Endothelial cell of umbilical vein (primary cell): ENCODE measurements at regions not wholly inside any gene's neighbourhood (a gene's known extent, or its start where the extent isn't known, plus 50 kb on each side); places are given as distances from the start of the nearest gene placed in this dataset.

Source experiments
- BruUV-seq: library from RNA; stranded (reverse); fragments of 400-500 nt; replicated peaks from 2 replicates; lab custom pipeline; 2021; lab: Mats Ljungman, UMichigan
- CTCF ChIA-PET: fragments of 300-600, 350-600 bp; sonication (Branson Sonifier 250); formaldehyde crosslinking; loops from one replicate; lab custom pipeline; 2021; ENCODE audit warnings: antibody characterized with exemption, inconsistent platforms; lab: Charles Lee
- POLR2A ChIA-PET: fragments of 300-600, 350-600 bp; sonication (Branson Sonifier 250); formaldehyde crosslinking; loops from one replicate; lab custom pipeline; 2021; ENCODE audit warnings: antibody characterized with exemption, inconsistent platforms; lab: Charles Lee
- DNase-seq: peaks from one replicate; pipeline ENCODE4 v3.0.0-alpha.2; 2011; ENCODE audit warnings: low read depth, low spot score
- FAIRE-seq: peaks from 2 replicates; lab custom pipeline; 2011; peaks lifted over from hg19 to GRCh38; lab: Jason Lieb, UNC
- H2AFZ ChIP-seq: 2 replicates; pipeline ENCODE4 v1.6.0; 2012; ENCODE audit warnings: low read depth, low read length, control low read depth, inconsistent platforms
- H3K27ac ChIP-seq: 2 replicates; pipeline ENCODE4 v1.5.1; 2011; ENCODE audit warnings: low read depth, mild to moderate bottlenecking, control low read depth, low read length, moderate library complexity; ENCODE audit not compliant: insufficient read depth
- H3K27me3 ChIP-seq, 2 experiments: 2 replicates each; pipeline versions ENCODE4 v1.6.0 to v1.6.1; 2011; ENCODE audit warnings: low read length in 2 of 2, mixed read lengths in 1 of 2; ENCODE audit not compliant: control insufficient read depth in 2 of 2, insufficient read depth in 2 of 2
- H3K36me3 ChIP-seq, 2 experiments: 2 replicates in 1 of 2; 3 replicates in 1 of 2; pipeline ENCODE4 v1.5.1; 2011; ENCODE audit warnings: low read length in 2 of 2, mild to moderate bottlenecking in 1 of 2, moderate library complexity in 1 of 2; ENCODE audit not compliant: control insufficient read depth in 2 of 2, insufficient read depth in 2 of 2; ENCODE audit errors: extremely low read depth in 1 of 2
- H3K4me1 ChIP-seq: 3 replicates; pipeline ENCODE4 v1.5.1; 2011; ENCODE audit warnings: mild to moderate bottlenecking, low read length; ENCODE audit not compliant: control insufficient read depth, insufficient read depth; ENCODE audit errors: extremely low read depth
- H3K4me2 ChIP-seq: 2 replicates; pipeline ENCODE4 v1.6.1; 2011; ENCODE audit warnings: low read length, control low read depth, mixed read lengths; ENCODE audit not compliant: insufficient read depth
- H3K4me3 ChIP-seq, 3 experiments: fragments of 200-600 bp in 1 of 3; sonication (generic), shearing (Covaris generic) in 1 of 3; replicated peaks in 1 of 3; 2 replicates each; pipeline ENCODE4 v1.5.1; 2011 to 2016; ENCODE audit warnings: control low read depth in 3 of 3, low read length in 3 of 3, mild to moderate bottlenecking in 2 of 3, inconsistent platforms in 1 of 3, low read depth in 1 of 3, moderate library complexity in 1 of 3; ENCODE audit not compliant: insufficient read depth in 1 of 3
- H3K79me2 ChIP-seq: 2 replicates; pipeline ENCODE4 v1.6.0; 2012; ENCODE audit warnings: low read length, inconsistent platforms; ENCODE audit not compliant: control insufficient read depth, insufficient read depth
- H3K9ac ChIP-seq: replicated peaks from 2 replicates; pipeline ENCODE3; 2011; ENCODE audit warnings: low read length, control low read depth; ENCODE audit not compliant: insufficient read depth; ENCODE audit errors: extremely low read depth
- H3K9me1 ChIP-seq: replicated peaks from 3 replicates; pipeline ENCODE4 v1.6.0; 2011; ENCODE audit warnings: mild to moderate bottlenecking, low read length; ENCODE audit not compliant: control insufficient read depth, insufficient read depth; ENCODE audit errors: extremely low read depth
- H3K9me3 ChIP-seq: replicated peaks from 2 replicates; pipeline ENCODE4 v1.5.1; 2012; ENCODE audit warnings: low read length, inconsistent platforms; ENCODE audit not compliant: control insufficient read depth, insufficient read depth
- H4K20me1 ChIP-seq: replicated peaks from 2 replicates; pipeline ENCODE3; 2011; ENCODE audit warnings: mild to moderate bottlenecking, low read length; ENCODE audit not compliant: control insufficient read depth, insufficient read depth; ENCODE audit errors: extremely low read depth
- CTCF ChIP-seq, 2 donors: IDR thresholded peaks; 1 replicate in 1 of 2; 2 replicates in 1 of 2; pipeline ENCODE4 v1.5.1; 2011; ENCODE audit warnings: low read length in 2 of 2, mild to moderate bottlenecking in 2 of 2, moderate library complexity in 2 of 2, control low read depth in 1 of 2, inconsistent platforms in 1 of 2, low read depth in 1 of 2; ENCODE audit not compliant: insufficient read depth in 1 of 2; ENCODE audit errors: extremely low read depth in 1 of 2
- EZH2 ChIP-seq: IDR thresholded peaks from 2 replicates; pipeline ENCODE4 v1.6.1; 2012; ENCODE audit warnings: borderline replicate concordance, low read depth, mild to moderate bottlenecking, moderate library complexity, low read length, inconsistent platforms; ENCODE audit not compliant: severe bottlenecking
- FOS ChIP-seq: IDR thresholded peaks from 2 replicates; pipeline ENCODE4 v1.6.1; 2011; ENCODE audit warnings: mild to moderate bottlenecking, low read length, moderate library complexity, borderline replicate concordance; ENCODE audit not compliant: insufficient read depth
- GATA2 ChIP-seq: IDR thresholded peaks from 2 replicates; pipeline ENCODE4 v1.7.0; 2011; ENCODE audit warnings: low read depth, mild to moderate bottlenecking, moderate library complexity, mixed read lengths, low read length; ENCODE audit not compliant: insufficient read length, insufficient read depth
- JUN ChIP-seq: IDR thresholded peaks from 2 replicates; pipeline ENCODE4 v1.6.1; 2011; ENCODE audit warnings: borderline replicate concordance, low read depth; ENCODE audit not compliant: insufficient read length, insufficient read depth
- MAX ChIP-seq: IDR thresholded peaks from 2 replicates; pipeline ENCODE4 v1.6.1; 2011; ENCODE audit not compliant: insufficient read depth, insufficient read length
- MYC ChIP-seq: IDR thresholded peaks from one replicate; pipeline ENCODE4 v1.6.1; 2011; ENCODE audit warnings: mild to moderate bottlenecking, low read depth, low read length
- POLR2A ChIP-seq: IDR thresholded peaks from 2 replicates; pipeline ENCODE4 v1.6.1; 2012; ENCODE audit warnings: low read depth, mild to moderate bottlenecking, control low read depth, low read length
- POLR2AphosphoS5 ChIP-seq: IDR thresholded peaks from 2 replicates; pipeline ENCODE4 v1.6.1; 2012; ENCODE audit warnings: low read depth, mild to moderate bottlenecking, control low read depth, low read length, moderate library complexity; ENCODE audit not compliant: insufficient read depth
- dilution Hi-C: fragments of 300-500 bp; cut with MboI; formaldehyde crosslinking; loops from one replicate; pipeline ENCODE4 v1.15.0; 2019; ENCODE audit warnings: low sequenced_read_pairs; ENCODE audit not compliant: extremely low pct_ligation_motif_present
- intact Hi-C: fragments of 100-400 bp; cut with micrococcal nuclease; formaldehyde crosslinking; loops from one replicate; pipeline ENCODE4 v1.10.0; 2022

- Histone ChIP-seq H3K79me2 (no peaks in the 10 kb centered on the region), H3K4me2 (no peak overlapping the region), H3K4me1 (no peaks in the 10 kb centered on the region), H3K36me3 (no peaks in the 10 kb centered on the region), H2AFZ (no peak overlapping the region), H3K27me3 (no peaks in the 10 kb centered on the region), H3K9me1 (no peaks in the 10 kb centered on the region), H3K27ac (no peak overlapping the region), H3K9ac (no peak overlapping the region), H3K4me3 (no peak overlapping the region), H3K9me3 (no peaks in the 10 kb centered on the region), H4K20me1 (no peaks in the 10 kb centered on the region)
- dilution Hi-C loops = no loop called here
- no TSS peak for BruUV-seq
- intact Hi-C loops = no loop called here
- TF ChIP-seq GATA2 (no peak), MYC (no peak), MAX (no peak), JUN (no peak), EZH2 (no peak), POLR2AphosphoS5 (no peak), FOS (no peak), POLR2A (no peak), CTCF (IDR thresholded peaks at IDR 0.05; ENCODE audit: extremely low read depth in 1 of 2, insufficient read depth in 1 of 2, low read depth in 1 of 2, low read length in 2 of 2) (no peak)
- FAIRE-seq (no peak), DNase-seq (no peak)
- CTCF ChIA-PET = interaction anchor here (1.2 kb wide), 1 partner anchor 15 kb away, joined by 3 read pairs; no protein-coding TSS in a partner anchor
- POLR2A ChIA-PET = no interaction called here
Observed at GRCh38 chr3:169009453-169009852, 654.1 kb downstream of the MECOM start.
